ENCODE measurements at regions not wholly inside any gene's neighbourhood (a gene's known extent, or its start where the extent isn't known, plus 50 kb on each side); places are given as distances from the start of the nearest gene placed in this dataset.

DNA sequence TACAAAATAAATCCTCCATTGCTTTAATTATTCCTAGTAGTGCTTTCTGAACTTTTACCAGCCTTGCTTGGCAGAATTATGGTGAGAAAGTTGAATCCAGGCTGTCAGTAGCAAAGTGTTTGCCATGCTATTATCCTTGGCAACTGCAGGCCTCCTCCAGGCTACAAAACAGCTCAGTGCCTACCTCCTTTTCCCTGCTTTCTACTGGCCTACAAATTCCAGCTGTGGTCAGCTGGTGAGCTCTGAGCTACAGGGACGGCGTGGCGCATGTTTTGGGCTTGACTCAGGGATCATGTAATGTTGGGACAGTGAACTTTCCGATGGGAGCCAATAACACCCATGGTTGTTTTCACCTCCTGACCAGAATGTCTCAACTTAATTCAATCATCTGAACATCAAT is 456.1 kb upstream of the ADAMTS5 start:
- H3K4me3 Mint-ChIP-seq = no peak overlapping the region
- no peaks in the 10 kb centered on the region for H3K9me3 Mint-ChIP-seq
- no peak for ATAC-seq
- H3K27me3 Mint-ChIP-seq (ENCODE audit: insufficient read depth, low read depth, poor library complexity) = peaks cover 3% of the 10 kb centered on the region
- Histone ChIP-seq H4K20me1 (replicated peaks; ENCODE audit: insufficient read depth) (no peaks in the 10 kb centered on the region), H3K79me2 (replicated peaks; ENCODE audit: insufficient read depth) (no peaks in the 10 kb centered on the region), H3K9me2 (ENCODE audit: insufficient read depth) (no peaks in the 10 kb centered on the region), H3K36me3 (ENCODE audit: insufficient read depth) (no peaks in the 10 kb centered on the region), H3K4me3 (no peak overlapping the region), H3K27me3 (ENCODE audit: insufficient read depth) (no peaks in the 10 kb centered on the region), H2AFZ (peak overlapping the region; percentile 10; the same call in 1 of the 2 replicates), H3K4me1 (ENCODE audit: insufficient read depth) (peaks cover 16% of the 10 kb centered on the region), H3K4me2 (no peak overlapping the region), H3K27ac (ENCODE audit: low read depth) (no peak overlapping the region), H3F3A (replicated peaks; ENCODE audit: low read depth) (no peaks in the 10 kb centered on the region)
- H3K36me3 Mint-ChIP-seq (ENCODE audit: low read depth) = no peaks in the 10 kb centered on the region
- H3K27ac Mint-ChIP-seq = no peak overlapping the region
- TF ChIP-seq, protein P1, sequence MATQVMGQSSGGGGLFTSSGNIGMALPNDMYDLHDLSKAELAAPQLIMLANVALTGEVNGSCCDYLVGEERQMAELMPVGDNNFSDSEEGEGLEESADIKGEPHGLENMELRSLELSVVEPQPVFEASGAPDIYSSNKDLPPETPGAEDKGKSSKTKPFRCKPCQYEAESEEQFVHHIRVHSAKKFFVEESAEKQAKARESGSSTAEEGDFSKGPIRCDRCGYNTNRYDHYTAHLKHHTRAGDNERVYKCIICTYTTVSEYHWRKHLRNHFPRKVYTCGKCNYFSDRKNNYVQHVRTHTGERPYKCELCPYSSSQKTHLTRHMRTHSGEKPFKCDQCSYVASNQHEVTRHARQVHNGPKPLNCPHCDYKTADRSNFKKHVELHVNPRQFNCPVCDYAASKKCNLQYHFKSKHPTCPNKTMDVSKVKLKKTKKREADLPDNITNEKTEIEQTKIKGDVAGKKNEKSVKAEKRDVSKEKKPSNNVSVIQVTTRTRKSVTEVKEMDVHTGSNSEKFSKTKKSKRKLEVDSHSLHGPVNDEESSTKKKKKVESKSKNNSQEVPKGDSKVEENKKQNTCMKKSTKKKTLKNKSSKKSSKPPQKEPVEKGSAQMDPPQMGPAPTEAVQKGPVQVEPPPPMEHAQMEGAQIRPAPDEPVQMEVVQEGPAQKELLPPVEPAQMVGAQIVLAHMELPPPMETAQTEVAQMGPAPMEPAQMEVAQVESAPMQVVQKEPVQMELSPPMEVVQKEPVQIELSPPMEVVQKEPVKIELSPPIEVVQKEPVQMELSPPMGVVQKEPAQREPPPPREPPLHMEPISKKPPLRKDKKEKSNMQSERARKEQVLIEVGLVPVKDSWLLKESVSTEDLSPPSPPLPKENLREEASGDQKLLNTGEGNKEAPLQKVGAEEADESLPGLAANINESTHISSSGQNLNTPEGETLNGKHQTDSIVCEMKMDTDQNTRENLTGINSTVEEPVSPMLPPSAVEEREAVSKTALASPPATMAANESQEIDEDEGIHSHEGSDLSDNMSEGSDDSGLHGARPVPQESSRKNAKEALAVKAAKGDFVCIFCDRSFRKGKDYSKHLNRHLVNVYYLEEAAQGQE (IDR thresholded peaks at IDR 0.05; ENCODE audit: unreplicated experiment) = no peak
- no peak for TF ChIP-seq ZNF114 (CRISPR knock-in tag; IDR thresholded peaks at IDR 0.05)
- no peak for TF ChIP-seq EZH2phosphoT487 (IDR thresholded peaks at IDR 0.05; ENCODE audit: unreplicated experiment)
- no peak for TF ChIP-seq ZNF331 (CRISPR knock-in tag; IDR thresholded peaks at IDR 0.05; ENCODE audit: low read depth)
- TF ChIP-seq, protein P2, sequence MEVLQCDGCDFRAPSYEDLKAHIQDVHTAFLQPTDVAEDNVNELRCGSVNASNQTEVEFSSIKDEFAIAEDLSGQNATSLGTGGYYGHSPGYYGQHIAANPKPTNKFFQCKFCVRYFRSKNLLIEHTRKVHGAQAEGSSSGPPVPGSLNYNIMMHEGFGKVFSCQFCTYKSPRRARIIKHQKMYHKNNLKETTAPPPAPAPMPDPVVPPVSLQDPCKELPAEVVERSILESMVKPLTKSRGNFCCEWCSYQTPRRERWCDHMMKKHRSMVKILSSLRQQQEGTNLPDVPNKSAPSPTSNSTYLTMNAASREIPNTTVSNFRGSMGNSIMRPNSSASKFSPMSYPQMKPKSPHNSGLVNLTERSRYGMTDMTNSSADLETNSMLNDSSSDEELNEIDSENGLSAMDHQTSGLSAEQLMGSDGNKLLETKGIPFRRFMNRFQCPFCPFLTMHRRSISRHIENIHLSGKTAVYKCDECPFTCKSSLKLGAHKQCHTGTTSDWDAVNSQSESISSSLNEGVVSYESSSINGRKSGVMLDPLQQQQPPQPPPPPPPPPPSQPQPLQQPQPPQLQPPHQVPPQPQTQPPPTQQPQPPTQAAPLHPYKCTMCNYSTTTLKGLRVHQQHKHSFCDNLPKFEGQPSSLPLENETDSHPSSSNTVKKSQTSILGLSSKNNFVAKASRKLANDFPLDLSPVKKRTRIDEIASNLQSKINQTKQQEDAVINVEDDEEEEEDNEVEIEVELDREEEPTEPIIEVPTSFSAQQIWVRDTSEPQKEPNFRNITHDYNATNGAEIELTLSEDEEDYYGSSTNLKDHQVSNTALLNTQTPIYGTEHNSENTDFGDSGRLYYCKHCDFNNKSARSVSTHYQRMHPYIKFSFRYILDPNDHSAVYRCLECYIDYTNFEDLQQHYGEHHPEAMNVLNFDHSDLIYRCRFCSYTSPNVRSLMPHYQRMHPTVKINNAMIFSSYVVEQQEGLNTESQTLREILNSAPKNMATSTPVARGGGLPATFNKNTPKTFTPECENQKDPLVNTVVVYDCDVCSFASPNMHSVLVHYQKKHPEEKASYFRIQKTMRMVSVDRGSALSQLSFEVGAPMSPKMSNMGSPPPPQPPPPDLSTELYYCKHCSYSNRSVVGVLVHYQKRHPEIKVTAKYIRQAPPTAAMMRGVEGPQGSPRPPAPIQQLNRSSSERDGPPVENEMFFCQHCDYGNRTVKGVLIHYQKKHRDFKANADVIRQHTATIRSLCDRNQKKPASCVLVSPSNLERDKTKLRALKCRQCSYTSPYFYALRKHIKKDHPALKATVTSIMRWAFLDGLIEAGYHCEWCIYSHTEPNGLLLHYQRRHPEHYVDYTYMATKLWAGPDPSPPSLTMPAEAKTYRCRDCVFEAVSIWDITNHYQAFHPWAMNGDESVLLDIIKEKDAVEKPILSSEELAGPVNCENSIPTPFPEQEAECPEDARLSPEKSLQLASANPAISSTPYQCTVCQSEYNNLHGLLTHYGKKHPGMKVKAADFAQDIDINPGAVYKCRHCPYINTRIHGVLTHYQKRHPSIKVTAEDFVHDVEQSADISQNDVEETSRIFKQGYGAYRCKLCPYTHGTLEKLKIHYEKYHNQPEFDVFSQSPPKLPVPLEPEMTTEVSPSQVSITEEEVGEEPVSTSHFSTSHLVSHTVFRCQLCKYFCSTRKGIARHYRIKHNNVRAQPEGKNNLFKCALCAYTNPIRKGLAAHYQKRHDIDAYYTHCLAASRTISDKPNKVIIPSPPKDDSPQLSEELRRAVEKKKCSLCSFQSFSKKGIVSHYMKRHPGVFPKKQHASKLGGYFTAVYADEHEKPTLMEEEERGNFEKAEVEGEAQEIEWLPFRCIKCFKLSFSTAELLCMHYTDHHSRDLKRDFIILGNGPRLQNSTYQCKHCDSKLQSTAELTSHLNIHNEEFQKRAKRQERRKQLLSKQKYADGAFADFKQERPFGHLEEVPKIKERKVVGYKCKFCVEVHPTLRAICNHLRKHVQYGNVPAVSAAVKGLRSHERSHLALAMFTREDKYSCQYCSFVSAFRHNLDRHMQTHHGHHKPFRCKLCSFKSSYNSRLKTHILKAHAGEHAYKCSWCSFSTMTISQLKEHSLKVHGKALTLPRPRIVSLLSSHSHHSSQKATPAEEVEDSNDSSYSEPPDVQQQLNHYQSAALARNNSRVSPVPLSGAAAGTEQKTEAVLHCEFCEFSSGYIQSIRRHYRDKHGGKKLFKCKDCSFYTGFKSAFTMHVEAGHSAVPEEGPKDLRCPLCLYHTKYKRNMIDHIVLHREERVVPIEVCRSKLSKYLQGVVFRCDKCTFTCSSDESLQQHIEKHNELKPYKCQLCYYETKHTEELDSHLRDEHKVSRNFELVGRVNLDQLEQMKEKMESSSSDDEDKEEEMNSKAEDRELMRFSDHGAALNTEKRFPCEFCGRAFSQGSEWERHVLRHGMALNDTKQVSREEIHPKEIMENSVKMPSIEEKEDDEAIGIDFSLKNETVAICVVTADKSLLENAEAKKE (CRISPR knock-in tag; IDR thresholded peaks at IDR 0.05) = no peak
- TF ChIP-seq STAT1 (IDR thresholded peaks at IDR 0.05; ENCODE audit: unreplicated experiment) = no peak
- TF ChIP-seq, protein P3, sequence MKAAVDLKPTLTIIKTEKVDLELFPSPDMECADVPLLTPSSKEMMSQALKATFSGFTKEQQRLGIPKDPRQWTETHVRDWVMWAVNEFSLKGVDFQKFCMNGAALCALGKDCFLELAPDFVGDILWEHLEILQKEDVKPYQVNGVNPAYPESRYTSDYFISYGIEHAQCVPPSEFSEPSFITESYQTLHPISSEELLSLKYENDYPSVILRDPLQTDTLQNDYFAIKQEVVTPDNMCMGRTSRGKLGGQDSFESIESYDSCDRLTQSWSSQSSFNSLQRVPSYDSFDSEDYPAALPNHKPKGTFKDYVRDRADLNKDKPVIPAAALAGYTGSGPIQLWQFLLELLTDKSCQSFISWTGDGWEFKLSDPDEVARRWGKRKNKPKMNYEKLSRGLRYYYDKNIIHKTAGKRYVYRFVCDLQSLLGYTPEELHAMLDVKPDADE (IDR thresholded peaks at IDR 0.05) = no peak
- no peak for TF ChIP-seq JUNB (IDR thresholded peaks at IDR 0.05; ENCODE audit: unreplicated experiment)
- no peak for TF ChIP-seq NANOG (IDR thresholded peaks at IDR 0.05; ENCODE audit: borderline replicate concordance)
- TF ChIP-seq POLR2AphosphoS5 (IDR thresholded peaks at IDR 0.05; ENCODE audit: low read depth) = no peak
- TF ChIP-seq EZH2 (IDR thresholded peaks at IDR 0.05; ENCODE audit: low read depth, unreplicated experiment) = no peak
- TF ChIP-seq CTCF (conservative IDR thresholded peaks at IDR 0.05; ENCODE audit: low read depth in 2 of 2) = no peak
- TF ChIP-seq CREB1 (CRISPR knock-in tag; IDR thresholded peaks at IDR 0.05; ENCODE audit: low read depth) = no peak
- DNase-seq (ENCODE audit: low spot score) = no peak
- peaks cover 24% of the 10 kb centered on the region for H3K4me1 Mint-ChIP-seq

Data from GM23338 (cell line).